ENCODE measurements at regions not wholly inside any gene's neighbourhood (a gene's known extent, or its start where the extent isn't known, plus 50 kb on each side); places are given as distances from the start of the nearest gene placed in this dataset.

- DNase-seq (ENCODE audit: low read depth in 3 of 3, low spot score in 1 of 3): no peak
Measured at GRCh38 chr12:81963026-81963425, 203.9 kb upstream of the PPFIA2 start.

- DNase-seq (ENCODE audit: low read depth in 3 of 3, low spot score in 1 of 3): no peak
Measured at GRCh38 chr12:81962126-81962856, 203.1 kb upstream of the PPFIA2 start.

GRCh38 chr12:81958406-81958805 lies 199.3 kb upstream of the PPFIA2 start:
- no peak for DNase-seq (ENCODE audit: low read depth in 3 of 3, low spot score in 1 of 3)

- no peak for DNase-seq (ENCODE audit: low read depth in 3 of 3, low spot score in 1 of 3)
Measured at GRCh38 chr12:81957631-81958030, 198.5 kb upstream of the PPFIA2 start.

- no peak for DNase-seq (ENCODE audit: low read depth in 3 of 3, low spot score in 1 of 3)
Measured at GRCh38 chr12:81956468-81956860, 197.3 kb upstream of the PPFIA2 start.

GRCh38 chr12:81953541-81953940 lies 194.4 kb upstream of the PPFIA2 start:
- no peak for DNase-seq (ENCODE audit: low read depth in 3 of 3, low spot score in 1 of 3)

GRCh38 chr12:81950871-81951270 lies 191.7 kb upstream of the PPFIA2 start:
- no peak for DNase-seq (ENCODE audit: low read depth in 3 of 3, low spot score in 1 of 3)

GRCh38 chr12:81949841-81950308 lies 190.7 kb upstream of the PPFIA2 start:
- no peak for DNase-seq (ENCODE audit: low read depth in 3 of 3, low spot score in 1 of 3)

GRCh38 chr12:81949416-81949815 lies 190.3 kb upstream of the PPFIA2 start:
- DNase-seq (ENCODE audit: low read depth in 3 of 3, low spot score in 1 of 3): no peak

- no peak for DNase-seq (ENCODE audit: low read depth in 3 of 3, low spot score in 1 of 3)
Measured at GRCh38 chr12:81944886-81945285, 185.7 kb upstream of the PPFIA2 start.

GRCh38 chr12:81942594-81942993 lies 183.4 kb upstream of the PPFIA2 start:
- no peak for DNase-seq (ENCODE audit: low read depth in 3 of 3, low spot score in 1 of 3)

GRCh38 chr12:81930037-81930436 lies 170.9 kb upstream of the PPFIA2 start:
- DNase-seq (ENCODE audit: low read depth in 3 of 3, low spot score in 1 of 3): no peak

GRCh38 chr12:81896771-81897170 lies 137.6 kb upstream of the PPFIA2 start:
- no peak for DNase-seq (ENCODE audit: low read depth in 3 of 3, low spot score in 1 of 3)

GRCh38 chr12:81888961-81889360 lies 129.8 kb upstream of the PPFIA2 start:
- no peak for DNase-seq (ENCODE audit: low read depth in 3 of 3, low spot score in 1 of 3)

GRCh38 chr12:81888106-81888740 lies 129.1 kb upstream of the PPFIA2 start:
- DNase-seq (ENCODE audit: low read depth in 3 of 3, low spot score in 1 of 3): no peak

- no peak for DNase-seq (ENCODE audit: low read depth in 3 of 3, low spot score in 1 of 3)
Measured at GRCh38 chr12:81874586-81874985, 115.4 kb upstream of the PPFIA2 start.

- no peak for DNase-seq (ENCODE audit: low read depth in 3 of 3, low spot score in 1 of 3)
Measured at GRCh38 chr12:81874166-81874565, 115.0 kb upstream of the PPFIA2 start.

- DNase-seq (ENCODE audit: low read depth in 3 of 3, low spot score in 1 of 3): no peak
Measured at GRCh38 chr12:81872400-81872799, 113.2 kb upstream of the PPFIA2 start.

GRCh38 chr12:81866081-81866480 lies 106.9 kb upstream of the PPFIA2 start:
- DNase-seq (ENCODE audit: low read depth in 3 of 3, low spot score in 1 of 3): no peak

- no peak for DNase-seq (ENCODE audit: low read depth in 3 of 3, low spot score in 1 of 3)
Measured at GRCh38 chr12:81863406-81863805, 104.3 kb upstream of the PPFIA2 start.

- no peak for DNase-seq (ENCODE audit: low read depth in 3 of 3, low spot score in 1 of 3)
Measured at GRCh38 chr12:81859521-81859920, 100.4 kb upstream of the PPFIA2 start.

GRCh38 chr12:81843599-81843998 lies 84.4 kb upstream of the PPFIA2 start:
- no peak for DNase-seq (ENCODE audit: low read depth in 3 of 3, low spot score in 1 of 3)

GRCh38 chr12:81835783-81836182 lies 76.6 kb upstream of the PPFIA2 start:
- DNase-seq (ENCODE audit: low read depth in 3 of 3, low spot score in 1 of 3): no peak

Data from stimulated activated CD4-positive, alpha-beta T cell treated with anti-CD3 and anti-CD28 coated beads, TNF-alpha, amount 100 ng/mL, for 1 hour (primary cell).